Stomach smooth muscle (tissue), 2 donors: ENCODE measurements at regions not wholly inside any gene's neighbourhood (a gene's known extent, or its start where the extent isn't known, plus 50 kb on each side); places are given as distances from the start of the nearest gene placed in this dataset.

Experiments
- H3K27ac ChIP-seq: one replicate; pipeline ENCODE4 v1.7.0; 2013; ENCODE audit warnings: mild to moderate bottlenecking, low read length, inconsistent platforms
- H3K27me3 ChIP-seq, 2 donors: one replicate each; pipeline ENCODE4 v1.7.0; 2013; ENCODE audit warnings: low read length in 2 of 2; ENCODE audit not compliant: insufficient read depth in 2 of 2, control insufficient read depth in 1 of 2
- H3K36me3 ChIP-seq, 2 donors: one replicate each; pipeline ENCODE4 v1.7.0; 2013; ENCODE audit warnings: low read length in 2 of 2; ENCODE audit not compliant: control insufficient read depth in 2 of 2, insufficient read depth in 2 of 2
- H3K4me1 ChIP-seq: one replicate; pipeline ENCODE4 v1.7.0; 2013; ENCODE audit warnings: low read length; ENCODE audit not compliant: control insufficient read depth, insufficient read depth
- H3K4me3 ChIP-seq, 2 donors: one replicate each; pipeline ENCODE4 v1.7.0; 2013; ENCODE audit warnings: low read length in 2 of 2
- H3K9ac ChIP-seq, 2 donors: one replicate each; pipeline ENCODE4 v1.7.0; 2013; ENCODE audit warnings: low read length in 2 of 2, mild to moderate bottlenecking in 1 of 2
- H3K9me3 ChIP-seq, 2 donors: one replicate each; pipeline ENCODE4 v1.7.0; 2013; ENCODE audit warnings: low read length in 2 of 2; ENCODE audit not compliant: control insufficient read depth in 2 of 2
- donor health status: healthy.
- donor health status: Pancreatic carcinoma.

GRCh38 chr14:49196327-49196726 is 389.9 kb downstream of the RPS29 start:
- no peaks in the 10 kb centered on the region for H3K9me3 ChIP-seq

GRCh38 chr14:49194067-49194466 is 392.1 kb downstream of the RPS29 start:
- H3K4me3 ChIP-seq, result no peak overlapping the region
- no peaks in the 10 kb centered on the region for H3K4me1 ChIP-seq
- H3K9ac ChIP-seq, result no peak overlapping the region
- no peaks in the 10 kb centered on the region for H3K36me3 ChIP-seq
- no peaks in the 10 kb centered on the region for H3K9me3 ChIP-seq
- H3K27me3 ChIP-seq, result no peaks in the 10 kb centered on the region
- peak overlapping the region; percentile 8 for H3K27ac ChIP-seq

More at GRCh38 chr14:49196327-49196726, 389.9 kb downstream of the RPS29 start:
- H3K27ac ChIP-seq, result no peak overlapping the region
- H3K4me1 ChIP-seq, result no peaks in the 10 kb centered on the region
- no peak overlapping the region for H3K4me3 ChIP-seq
- H3K27me3 ChIP-seq, result no peaks in the 10 kb centered on the region
- no peak overlapping the region for H3K9ac ChIP-seq
- H3K36me3 ChIP-seq, result no peaks in the 10 kb centered on the region

- H3K27ac ChIP-seq, result peak overlapping the region; percentile 8
- no peaks in the 10 kb centered on the region for H3K4me1 ChIP-seq
- no peaks in the 10 kb centered on the region for H3K27me3 ChIP-seq
- H3K9ac ChIP-seq, result no peak overlapping the region
- H3K9me3 ChIP-seq, result peaks cover 0 to under 1% of the 10 kb centered on the region in 2 donors
- H3K36me3 ChIP-seq, result no peaks in the 10 kb centered on the region
- H3K4me3 ChIP-seq, result no peak overlapping the region
These were observed 392.7 kb downstream of the RPS29 start for GRCh38 chr14:49193332-49194065.

GRCh38 chr14:49191380-49191779 is 394.8 kb downstream of the RPS29 start:
- Histone ChIP-seq H3K27me3 (no peaks in the 10 kb centered on the region), H3K4me1 (no peaks in the 10 kb centered on the region), H3K4me3 (no peak overlapping the region), H3K9me3 (peaks cover 4 to 5% of the 10 kb centered on the region in 2 donors), H3K27ac (no peak overlapping the region), H3K9ac (no peak overlapping the region), H3K36me3 (no peaks in the 10 kb centered on the region)

GRCh38 chr14:49189375-49189774 is 396.8 kb downstream of the RPS29 start:
- H3K9ac ChIP-seq, result no peak overlapping the region
- peaks cover 4 to 5% of the 10 kb centered on the region in 2 donors for H3K9me3 ChIP-seq
- H3K27me3 ChIP-seq, result no peaks in the 10 kb centered on the region
- no peaks in the 10 kb centered on the region for H3K36me3 ChIP-seq
- no peak overlapping the region for H3K27ac ChIP-seq
- no peaks in the 10 kb centered on the region for H3K4me1 ChIP-seq
- no peak overlapping the region for H3K4me3 ChIP-seq

- no peak overlapping the region for H3K27ac ChIP-seq
- H3K27me3 ChIP-seq, result no peaks in the 10 kb centered on the region
- H3K36me3 ChIP-seq, result no peaks in the 10 kb centered on the region
- H3K4me3 ChIP-seq, result no peak overlapping the region
- no peak overlapping the region for H3K9ac ChIP-seq
- peaks cover 4 to 5% of the 10 kb centered on the region in 2 donors for H3K9me3 ChIP-seq
- no peaks in the 10 kb centered on the region for H3K4me1 ChIP-seq
These were observed 398.4 kb downstream of the RPS29 start for GRCh38 chr14:49187799-49188198.

GRCh38 chr14:49173765-49174373 is 412.3 kb downstream of the RPS29 start:
- Histone ChIP-seq H3K4me3 (no peak overlapping the region), H3K36me3 (no peaks in the 10 kb centered on the region)

GRCh38 chr14:49164074-49164473 is 422.1 kb downstream of the RPS29 start:
- Histone ChIP-seq H3K27ac (no peak overlapping the region), H3K9ac (no peak overlapping the region)

More at GRCh38 chr14:49173765-49174373, 412.3 kb downstream of the RPS29 start:
- no peaks in the 10 kb centered on the region for H3K4me1 ChIP-seq
- no peak overlapping the region for H3K9ac ChIP-seq
- no peak overlapping the region for H3K27ac ChIP-seq
- no peaks in the 10 kb centered on the region for H3K27me3 ChIP-seq
- H3K9me3 ChIP-seq, result no peaks in the 10 kb centered on the region

GRCh38 chr14:49160983-49161382 is 425.2 kb downstream of the RPS29 start:
- no peaks in the 10 kb centered on the region for H3K27me3 ChIP-seq
- H3K9me3 ChIP-seq, result no peaks in the 10 kb centered on the region

More at GRCh38 chr14:49164074-49164473, 422.1 kb downstream of the RPS29 start:
- H3K27me3 ChIP-seq, result no peaks in the 10 kb centered on the region
- no peak overlapping the region for H3K4me3 ChIP-seq
- H3K36me3 ChIP-seq, result no peaks in the 10 kb centered on the region
- H3K9me3 ChIP-seq, result no peaks in the 10 kb centered on the region
- no peaks in the 10 kb centered on the region for H3K4me1 ChIP-seq

GRCh38 chr14:49159081-49159480 is 427.1 kb downstream of the RPS29 start:
- H3K36me3 ChIP-seq, result no peaks in the 10 kb centered on the region
- no peaks in the 10 kb centered on the region for H3K27me3 ChIP-seq
- no peak overlapping the region for H3K27ac ChIP-seq
- no peak overlapping the region for H3K4me3 ChIP-seq
- H3K9me3 ChIP-seq, result no peaks in the 10 kb centered on the region
- no peaks in the 10 kb centered on the region for H3K4me1 ChIP-seq
- H3K9ac ChIP-seq, result no peak overlapping the region

More at GRCh38 chr14:49160983-49161382, 425.2 kb downstream of the RPS29 start:
- Histone ChIP-seq H3K9ac (no peak overlapping the region), H3K4me1 (no peaks in the 10 kb centered on the region), H3K27ac (no peak overlapping the region), H3K36me3 (no peaks in the 10 kb centered on the region), H3K4me3 (no peak overlapping the region)

GRCh38 chr14:49139593-49139992 is 446.6 kb downstream of the RPS29 start:
- Histone ChIP-seq H3K9ac (no peak overlapping the region), H3K27me3 (no peaks in the 10 kb centered on the region), H3K27ac (no peak overlapping the region), H3K4me3 (no peak overlapping the region), H3K4me1 (no peaks in the 10 kb centered on the region), H3K36me3 (no peaks in the 10 kb centered on the region), H3K9me3 (no peaks in the 10 kb centered on the region)
